A549 (cell line): ENCODE measurements at regions not wholly inside any gene's neighbourhood (a gene's known extent, or its start where the extent isn't known, plus 50 kb on each side); places are given as distances from the start of the nearest gene placed in this dataset.

Experiments used
- BHLHE40 ChIP-seq: IDR thresholded peaks from 2 replicates; pipeline ENCODE4 v1.6.1; 2012; ENCODE audit warnings: low read depth, low read length, inconsistent platforms
- CBX8 ChIP-seq: fragments of 200-600 bp; sonication (generic); IDR thresholded peaks from 2 replicates; pipeline ENCODE4 v1.6.1; 2016
- CEBPB ChIP-seq, 2 experiments: fragments of >200 bp in 1 of 2; sonication (Bioruptor Twin) in 1 of 2; formaldehyde crosslinking in 1 of 2; IDR thresholded peaks; 2 replicates each; pipeline ENCODE4 v1.6.1; 2012 to 2016
- EP300 ChIP-seq, 2 experiments: fragments of >200 bp; sonication (Bioruptor Twin); formaldehyde crosslinking; IDR thresholded peaks; 2 replicates in 1 of 2; 3 replicates in 1 of 2; pipeline ENCODE4 v1.6.1; 2016 to 2017
- ESRRA ChIP-seq: fragments of 150-350 bp; IDR thresholded peaks from 2 replicates; pipeline ENCODE4 v1.6.1; 2014; ENCODE audit warnings: mild to moderate bottlenecking, low read length, borderline replicate concordance
- RCOR1 ChIP-seq: fragments of 150-350 bp; IDR thresholded peaks from 2 replicates; pipeline ENCODE4 v1.6.1; 2014; ENCODE audit warnings: antibody characterized with exemption, low read length, low read depth
- RFX5 ChIP-seq: fragments of 450-650 bp; IDR thresholded peaks from 2 replicates; pipeline ENCODE4 v1.7.1; 2014; ENCODE audit warnings: antibody characterized with exemption, mild to moderate bottlenecking, moderate library complexity
- SMC3 ChIP-seq: fragments of >200 bp; sonication (Bioruptor Twin); formaldehyde crosslinking; IDR thresholded peaks from 3 replicates; pipeline ENCODE4 v1.6.1; 2018; ENCODE audit warnings: inconsistent platforms
- TP53 ChIP-seq: fragments of 250-450 bp; sonication (Bioruptor Pico); IDR thresholded peaks from 2 replicates; pipeline ENCODE4 v1.5.0; 2021; ENCODE audit warnings: mild to moderate bottlenecking, moderate library complexity
- TF ChIP-seq, protein P1 (sequence below): fragments of >200 bp; sonication (Bioruptor Twin); formaldehyde crosslinking; IDR thresholded peaks from 3 replicates; pipeline ENCODE4 v1.5.1; 2016
- TF ChIP-seq, protein P2 (sequence below): fragments of 150-350 bp; IDR thresholded peaks from 2 replicates; pipeline ENCODE4 v1.6.1; 2014; ENCODE audit warnings: low read depth, mild to moderate bottlenecking, low read length
- TF ChIP-seq, protein P3 (sequence below): IDR thresholded peaks from 2 replicates; pipeline ENCODE4 v1.6.1; 2012
- TF ChIP-seq, protein P4 (sequence below): fragments of 200-600 bp; sonication (generic); IDR thresholded peaks from 2 replicates; pipeline ENCODE4 v1.6.1; 2016; ENCODE audit warnings: antibody characterized with exemption, mild to moderate bottlenecking, moderate library complexity
- TF ChIP-seq, protein P5 (sequence below): fragments of 250-450 bp; sonication (Bioruptor Pico); IDR thresholded peaks from 2 replicates; pipeline ENCODE4 v1.5.0; 2021; ENCODE audit warnings: mild to moderate bottlenecking, moderate library complexity, borderline replicate concordance

- no peak for TF ChIP-seq RFX5
- TF ChIP-seq, protein P1, sequence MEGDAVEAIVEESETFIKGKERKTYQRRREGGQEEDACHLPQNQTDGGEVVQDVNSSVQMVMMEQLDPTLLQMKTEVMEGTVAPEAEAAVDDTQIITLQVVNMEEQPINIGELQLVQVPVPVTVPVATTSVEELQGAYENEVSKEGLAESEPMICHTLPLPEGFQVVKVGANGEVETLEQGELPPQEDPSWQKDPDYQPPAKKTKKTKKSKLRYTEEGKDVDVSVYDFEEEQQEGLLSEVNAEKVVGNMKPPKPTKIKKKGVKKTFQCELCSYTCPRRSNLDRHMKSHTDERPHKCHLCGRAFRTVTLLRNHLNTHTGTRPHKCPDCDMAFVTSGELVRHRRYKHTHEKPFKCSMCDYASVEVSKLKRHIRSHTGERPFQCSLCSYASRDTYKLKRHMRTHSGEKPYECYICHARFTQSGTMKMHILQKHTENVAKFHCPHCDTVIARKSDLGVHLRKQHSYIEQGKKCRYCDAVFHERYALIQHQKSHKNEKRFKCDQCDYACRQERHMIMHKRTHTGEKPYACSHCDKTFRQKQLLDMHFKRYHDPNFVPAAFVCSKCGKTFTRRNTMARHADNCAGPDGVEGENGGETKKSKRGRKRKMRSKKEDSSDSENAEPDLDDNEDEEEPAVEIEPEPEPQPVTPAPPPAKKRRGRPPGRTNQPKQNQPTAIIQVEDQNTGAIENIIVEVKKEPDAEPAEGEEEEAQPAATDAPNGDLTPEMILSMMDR: no peak
- no peak for TF ChIP-seq SMC3
- TF ChIP-seq CBX8: no peak
- no peak for TF ChIP-seq CEBPB (IDR thresholded peaks at IDR 0.05)
- no peak for TF ChIP-seq RCOR1
- TF ChIP-seq TP53: no peak
- no peak for TF ChIP-seq ESRRA
- no peak for TF ChIP-seq EP300 (IDR thresholded peaks at IDR 0.05)
- TF ChIP-seq, protein P2, sequence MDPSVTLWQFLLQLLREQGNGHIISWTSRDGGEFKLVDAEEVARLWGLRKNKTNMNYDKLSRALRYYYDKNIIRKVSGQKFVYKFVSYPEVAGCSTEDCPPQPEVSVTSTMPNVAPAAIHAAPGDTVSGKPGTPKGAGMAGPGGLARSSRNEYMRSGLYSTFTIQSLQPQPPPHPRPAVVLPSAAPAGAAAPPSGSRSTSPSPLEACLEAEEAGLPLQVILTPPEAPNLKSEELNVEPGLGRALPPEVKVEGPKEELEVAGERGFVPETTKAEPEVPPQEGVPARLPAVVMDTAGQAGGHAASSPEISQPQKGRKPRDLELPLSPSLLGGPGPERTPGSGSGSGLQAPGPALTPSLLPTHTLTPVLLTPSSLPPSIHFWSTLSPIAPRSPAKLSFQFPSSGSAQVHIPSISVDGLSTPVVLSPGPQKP: no peak
- TF ChIP-seq, protein P3, sequence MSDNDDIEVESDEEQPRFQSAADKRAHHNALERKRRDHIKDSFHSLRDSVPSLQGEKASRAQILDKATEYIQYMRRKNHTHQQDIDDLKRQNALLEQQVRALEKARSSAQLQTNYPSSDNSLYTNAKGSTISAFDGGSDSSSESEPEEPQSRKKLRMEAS: no peak
- TF ChIP-seq, protein P4, sequence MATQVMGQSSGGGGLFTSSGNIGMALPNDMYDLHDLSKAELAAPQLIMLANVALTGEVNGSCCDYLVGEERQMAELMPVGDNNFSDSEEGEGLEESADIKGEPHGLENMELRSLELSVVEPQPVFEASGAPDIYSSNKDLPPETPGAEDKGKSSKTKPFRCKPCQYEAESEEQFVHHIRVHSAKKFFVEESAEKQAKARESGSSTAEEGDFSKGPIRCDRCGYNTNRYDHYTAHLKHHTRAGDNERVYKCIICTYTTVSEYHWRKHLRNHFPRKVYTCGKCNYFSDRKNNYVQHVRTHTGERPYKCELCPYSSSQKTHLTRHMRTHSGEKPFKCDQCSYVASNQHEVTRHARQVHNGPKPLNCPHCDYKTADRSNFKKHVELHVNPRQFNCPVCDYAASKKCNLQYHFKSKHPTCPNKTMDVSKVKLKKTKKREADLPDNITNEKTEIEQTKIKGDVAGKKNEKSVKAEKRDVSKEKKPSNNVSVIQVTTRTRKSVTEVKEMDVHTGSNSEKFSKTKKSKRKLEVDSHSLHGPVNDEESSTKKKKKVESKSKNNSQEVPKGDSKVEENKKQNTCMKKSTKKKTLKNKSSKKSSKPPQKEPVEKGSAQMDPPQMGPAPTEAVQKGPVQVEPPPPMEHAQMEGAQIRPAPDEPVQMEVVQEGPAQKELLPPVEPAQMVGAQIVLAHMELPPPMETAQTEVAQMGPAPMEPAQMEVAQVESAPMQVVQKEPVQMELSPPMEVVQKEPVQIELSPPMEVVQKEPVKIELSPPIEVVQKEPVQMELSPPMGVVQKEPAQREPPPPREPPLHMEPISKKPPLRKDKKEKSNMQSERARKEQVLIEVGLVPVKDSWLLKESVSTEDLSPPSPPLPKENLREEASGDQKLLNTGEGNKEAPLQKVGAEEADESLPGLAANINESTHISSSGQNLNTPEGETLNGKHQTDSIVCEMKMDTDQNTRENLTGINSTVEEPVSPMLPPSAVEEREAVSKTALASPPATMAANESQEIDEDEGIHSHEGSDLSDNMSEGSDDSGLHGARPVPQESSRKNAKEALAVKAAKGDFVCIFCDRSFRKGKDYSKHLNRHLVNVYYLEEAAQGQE: no peak
- TF ChIP-seq, protein P5, sequence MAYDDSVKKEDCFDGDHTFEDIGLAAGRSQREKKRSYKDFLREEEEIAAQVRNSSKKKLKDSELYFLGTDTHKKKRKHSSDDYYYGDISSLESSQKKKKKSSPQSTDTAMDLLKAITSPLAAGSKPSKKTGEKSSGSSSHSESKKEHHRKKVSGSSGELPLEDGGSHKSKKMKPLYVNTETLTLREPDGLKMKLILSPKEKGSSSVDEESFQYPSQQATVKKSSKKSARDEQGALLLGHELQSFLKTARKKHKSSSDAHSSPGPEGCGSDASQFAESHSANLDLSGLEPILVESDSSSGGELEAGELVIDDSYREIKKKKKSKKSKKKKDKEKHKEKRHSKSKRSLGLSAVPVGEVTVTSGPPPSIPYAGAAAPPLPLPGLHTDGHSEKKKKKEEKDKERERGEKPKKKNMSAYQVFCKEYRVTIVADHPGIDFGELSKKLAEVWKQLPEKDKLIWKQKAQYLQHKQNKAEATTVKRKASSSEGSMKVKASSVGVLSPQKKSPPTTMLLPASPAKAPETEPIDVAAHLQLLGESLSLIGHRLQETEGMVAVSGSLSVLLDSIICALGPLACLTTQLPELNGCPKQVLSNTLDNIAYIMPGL (CRISPR knock-in tag): no peak
- no peak for TF ChIP-seq BHLHE40
Observed at GRCh38 chr7:8314566-8314965, 52.6 kb upstream of the ICA1 start.
